ENCODE measurements at regions not wholly inside any gene's neighbourhood (a gene's known extent, or its start where the extent isn't known, plus 50 kb on each side); places are given as distances from the start of the nearest gene placed in this dataset.

- TF ChIP-seq CTCF (IDR thresholded peaks at IDR 0.05) (no peak), POLR2AphosphoS5 (IDR thresholded peaks at IDR 0.05; ENCODE audit: insufficient read depth in 1 of 2, low read depth in 1 of 2) (no peak), POLR2A (IDR thresholded peaks at IDR 0.05) (no peak)
These were observed 246.7 kb upstream of the KCNH8 start for GRCh38 chr3:18901571-18901970.

Measured in vagina (tissue), 2 donors.